SK-N-SH (cell line): ENCODE measurements at regions not wholly inside any gene's neighbourhood (a gene's known extent, or its start where the extent isn't known, plus 50 kb on each side); places are given as distances from the start of the nearest gene placed in this dataset.
A peak's percentile ranks its signal among the peaks of the same experiment; 100 is the strongest.

Experiments used
- CTCF ChIA-PET: fragments of 300-600, 350-600 bp; formaldehyde crosslinking; extraction: SDS; loops from one replicate; lab custom pipeline; 2021; lab: Yijun Ruan, JAX
- POLR2A ChIA-PET: fragments of 350-600 bp; sonication (Branson Sonifier 250); formaldehyde crosslinking; extraction: SDS; loops from one replicate; lab custom pipeline; 2020; ENCODE audit warnings: antibody characterized with exemption, inconsistent platforms; lab: Yijun Ruan, JAX
- DNase-seq: peaks from one replicate; pipeline ENCODE4 v3.0.0; 2012
- H2AFZ ChIP-seq: fragments of 200-600 bp; sonication (generic); 2 replicates; pipeline ENCODE4 v1.8.1; 2016; ENCODE audit warnings: antibody characterized with exemption, mild to moderate bottlenecking, low read depth
- H3F3A ChIP-seq: fragments of 200-600 bp; sonication (generic); replicated peaks from 2 replicates; pipeline ENCODE3; 2016; ENCODE audit warnings: antibody characterized with exemption, mild to moderate bottlenecking; ENCODE audit not compliant: insufficient read depth
- H3K27ac ChIP-seq, 2 experiments: fragments of 200-500 bp in 1 of 2; fragments of 200-600 bp in 1 of 2; sonication (Bioruptor generic) in 1 of 2; sonication (generic), shearing (Covaris generic) in 1 of 2; 2 replicates each; pipeline versions ENCODE4 v1.5.1 to v1.6.1; 2014 to 2016; ENCODE audit warnings: low read depth in 2 of 2, inconsistent platforms in 1 of 2, low read length in 1 of 2, mild to moderate bottlenecking in 1 of 2, mixed read lengths in 1 of 2
- H3K27me3 ChIP-seq: fragments of 200-600 bp; sonication (generic), shearing (Covaris generic); 2 replicates; pipeline ENCODE4 v1.6.1; 2016; ENCODE audit warnings: mixed run types; ENCODE audit not compliant: insufficient read depth
- H3K36me3 ChIP-seq, 2 experiments: fragments of 200-500 bp in 1 of 2; fragments of 200-600 bp in 1 of 2; sonication (Bioruptor generic) in 1 of 2; sonication (generic) in 1 of 2; replicated peaks in 1 of 2; 2 replicates each; pipeline versions ENCODE3 to v1.5.1; 2014 to 2016; ENCODE audit warnings: low read length in 1 of 2, mild to moderate bottlenecking in 1 of 2; ENCODE audit not compliant: insufficient read depth in 2 of 2, control insufficient read depth in 1 of 2
- H3K4me1 ChIP-seq, 2 experiments: fragments of 200-500 bp in 1 of 2; fragments of 200-600 bp in 1 of 2; sonication (Bioruptor generic) in 1 of 2; sonication (generic), shearing (Covaris generic) in 1 of 2; 2 replicates each; pipeline versions ENCODE4 v1.5.1 to v1.6.1; 2014 to 2016; ENCODE audit warnings: low read depth in 1 of 2, low read length in 1 of 2, mixed run types in 1 of 2; ENCODE audit not compliant: insufficient read depth in 2 of 2, control insufficient read depth in 1 of 2
- H3K4me2 ChIP-seq: fragments of 200-600 bp; sonication (generic), shearing (Covaris generic); 2 replicates; pipeline ENCODE4 v1.6.1; 2017; ENCODE audit warnings: mixed run types
- H3K4me3 ChIP-seq, 2 experiments: fragments of 200-500 bp in 1 of 2; fragments of 200-600 bp in 1 of 2; sonication (Bioruptor generic) in 1 of 2; sonication (generic), shearing (Covaris generic) in 1 of 2; 2 replicates each; pipeline versions ENCODE4 v1.5.1 to v1.8.1; 2014 to 2016; ENCODE audit warnings: low read depth in 2 of 2, inconsistent platforms in 1 of 2, low read length in 1 of 2, mild to moderate bottlenecking in 1 of 2, mixed read lengths in 1 of 2, moderate library complexity in 1 of 2
- H3K79me2 ChIP-seq: fragments of 200-600 bp; sonication (generic); 2 replicates; pipeline ENCODE4 v1.8.1; 2017; ENCODE audit warnings: mild to moderate bottlenecking; ENCODE audit not compliant: insufficient read depth
- H3K9ac ChIP-seq: fragments of 200-600 bp; sonication (generic); 2 replicates; pipeline ENCODE4 v1.6.1; 2017; ENCODE audit warnings: mixed run types
- H3K9me2 ChIP-seq: fragments of 200-600 bp; sonication (generic); 2 replicates; pipeline ENCODE4 v1.6.1; 2017; ENCODE audit warnings: mixed run types
- H3K9me3 ChIP-seq: fragments of 200-600 bp; sonication (generic); 2 replicates; pipeline ENCODE4 v1.6.1; 2017; ENCODE audit warnings: mixed run types, mild to moderate bottlenecking, moderate library complexity
- H4K20me1 ChIP-seq: fragments of 200-600 bp; sonication (generic); 2 replicates; pipeline ENCODE4 v1.6.1; 2017; ENCODE audit warnings: mild to moderate bottlenecking, mixed run types; ENCODE audit not compliant: insufficient read depth
- CHD2 ChIP-seq: fragments of 150-350 bp; IDR thresholded peaks from 2 replicates; pipeline ENCODE4 v1.6.1; 2018; ENCODE audit warnings: low read length; ENCODE audit not compliant: partially characterized antibody
- FOXJ3 ChIP-seq: sonication (generic); formaldehyde crosslinking; IDR thresholded peaks from 2 replicates; pipeline ENCODE4 v1.5.1; 2020; ENCODE audit warnings: mild to moderate bottlenecking, missing genetic modification reagents
- RAD21 ChIP-seq: IDR thresholded peaks from 2 replicates; pipeline ENCODE4 v1.6.1; 2012; ENCODE audit warnings: mild to moderate bottlenecking, low read length
- SMC3 ChIP-seq: IDR thresholded peaks from 2 replicates; pipeline ENCODE4 v1.6.1; 2012; ENCODE audit warnings: low read depth, low read length, improper control_type of control experiment
- TAF1 ChIP-seq: IDR thresholded peaks from 2 replicates; pipeline ENCODE4 v1.6.1; 2012; ENCODE audit warnings: low read depth, mild to moderate bottlenecking, low read length, moderate library complexity, borderline replicate concordance
- TEAD4 ChIP-seq: IDR thresholded peaks from 2 replicates; pipeline ENCODE4 v1.4.0; 2012; ENCODE audit warnings: mild to moderate bottlenecking, borderline replicate concordance; ENCODE audit not compliant: insufficient read depth
- YY1 ChIP-seq: IDR thresholded peaks from 2 replicates; pipeline ENCODE4 v1.4.0; 2012; ENCODE audit warnings: low read depth, mild to moderate bottlenecking
- WGBS: methylation state at CpG from one replicate; pipeline ENCODE4 v1.1.6; 2017; ENCODE audit warnings: low lambda C conversion rate; 5-methylcytosine and 5-hydroxymethylcytosine counted together
- TF ChIP-seq, protein P1 (sequence below): IDR thresholded peaks from 2 replicates; pipeline ENCODE4; 2012
- TF ChIP-seq, protein P2 (sequence below): fragments of 200-600 bp; sonication (generic); IDR thresholded peaks from 2 replicates; pipeline ENCODE4 v1.6.1; 2017; ENCODE audit warnings: antibody characterized with exemption, mild to moderate bottlenecking, moderate library complexity
- TF ChIP-seq, protein P3 (sequence below): fragments of 150-350 bp; IDR thresholded peaks from 2 replicates; pipeline ENCODE4 v1.6.1; 2016; ENCODE audit warnings: mild to moderate bottlenecking, low read depth, low read length
- TF ChIP-seq, protein P4 (sequence below): IDR thresholded peaks from 2 replicates; pipeline ENCODE4 v1.4.0; 2012; ENCODE audit warnings: low read depth

GRCh38 chr2:31735716-31736115 is 155.0 kb upstream of the SRD5A2 start:
- POLR2A ChIA-PET = no interaction called here
- Histone ChIP-seq H4K20me1 (no peaks in the 10 kb centered on the region), H3K4me2 (no peak overlapping the region), H3K9me2 (no peaks in the 10 kb centered on the region), H3F3A (no peaks in the 10 kb centered on the region), H3K4me1 (no peaks in the 10 kb centered on the region), H3K27me3 (no peaks in the 10 kb centered on the region), H3K27ac (no peak overlapping the region), H3K4me3 (no peak overlapping the region), H2AFZ (no peak overlapping the region), H3K9ac (no peak overlapping the region), H3K79me2 (no peaks in the 10 kb centered on the region), H3K9me3 (no peaks in the 10 kb centered on the region), H3K36me3 (no peaks in the 10 kb centered on the region)
- TF ChIP-seq, protein P1, sequence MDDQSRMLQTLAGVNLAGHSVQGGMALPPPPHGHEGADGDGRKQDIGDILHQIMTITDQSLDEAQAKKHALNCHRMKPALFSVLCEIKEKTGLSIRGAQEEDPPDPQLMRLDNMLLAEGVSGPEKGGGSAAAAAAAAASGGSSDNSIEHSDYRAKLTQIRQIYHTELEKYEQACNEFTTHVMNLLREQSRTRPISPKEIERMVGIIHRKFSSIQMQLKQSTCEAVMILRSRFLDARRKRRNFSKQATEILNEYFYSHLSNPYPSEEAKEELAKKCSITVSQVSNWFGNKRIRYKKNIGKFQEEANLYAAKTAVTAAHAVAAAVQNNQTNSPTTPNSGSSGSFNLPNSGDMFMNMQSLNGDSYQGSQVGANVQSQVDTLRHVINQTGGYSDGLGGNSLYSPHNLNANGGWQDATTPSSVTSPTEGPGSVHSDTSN = no peak
- CTCF ChIA-PET = interaction anchor here (1.0 kb wide), 1 partner anchor 12 kb away, joined by 3 read pairs; no protein-coding TSS in a partner anchor
- no peak for DNase-seq
- WGBS = 3% methylated on average over 2 of the region's 2 CpGs

DNA sequence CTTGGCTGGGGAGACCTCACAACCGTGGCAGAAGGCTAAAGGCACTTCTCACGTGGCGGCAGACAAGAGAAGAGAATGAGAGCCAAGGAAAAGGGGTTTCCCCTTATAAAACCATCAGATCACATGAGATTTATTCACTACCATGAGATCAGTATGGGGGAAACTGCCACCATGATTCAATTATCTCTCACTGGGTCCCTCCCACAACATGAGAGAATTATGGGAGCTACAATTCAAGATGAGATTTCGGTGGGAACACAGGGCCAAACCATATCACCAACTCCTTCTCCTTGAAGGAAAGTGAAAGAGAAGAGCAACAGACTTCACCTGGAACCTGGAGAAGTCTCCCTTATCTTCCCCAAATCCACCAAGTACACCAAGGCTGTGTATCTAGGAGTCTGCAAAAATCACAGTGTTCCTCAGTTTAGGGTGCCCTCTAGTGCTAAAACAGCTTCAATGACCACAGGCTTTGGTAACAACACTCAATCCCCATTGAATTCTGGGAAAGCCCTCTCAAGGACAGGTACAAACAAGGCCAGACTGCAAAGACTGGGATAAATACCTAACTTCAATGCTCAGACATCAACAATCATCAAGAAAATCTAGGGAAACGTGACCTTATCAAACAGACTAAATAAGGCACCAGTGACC is 148.8 kb upstream of the SRD5A2 start:
- no peak overlapping the region for H3K4me3 ChIP-seq
- TF ChIP-seq CHD2 (no peak), RAD21 (peak; percentile 68), YY1 (no peak), TAF1 (no peak), TEAD4 (no peak), FOXJ3 (CRISPR knock-in tag) (no peak), SMC3 (0 out of 2 replicates have a peak, but pooled peaks have one; percentile 42)
- TF ChIP-seq, protein P2, sequence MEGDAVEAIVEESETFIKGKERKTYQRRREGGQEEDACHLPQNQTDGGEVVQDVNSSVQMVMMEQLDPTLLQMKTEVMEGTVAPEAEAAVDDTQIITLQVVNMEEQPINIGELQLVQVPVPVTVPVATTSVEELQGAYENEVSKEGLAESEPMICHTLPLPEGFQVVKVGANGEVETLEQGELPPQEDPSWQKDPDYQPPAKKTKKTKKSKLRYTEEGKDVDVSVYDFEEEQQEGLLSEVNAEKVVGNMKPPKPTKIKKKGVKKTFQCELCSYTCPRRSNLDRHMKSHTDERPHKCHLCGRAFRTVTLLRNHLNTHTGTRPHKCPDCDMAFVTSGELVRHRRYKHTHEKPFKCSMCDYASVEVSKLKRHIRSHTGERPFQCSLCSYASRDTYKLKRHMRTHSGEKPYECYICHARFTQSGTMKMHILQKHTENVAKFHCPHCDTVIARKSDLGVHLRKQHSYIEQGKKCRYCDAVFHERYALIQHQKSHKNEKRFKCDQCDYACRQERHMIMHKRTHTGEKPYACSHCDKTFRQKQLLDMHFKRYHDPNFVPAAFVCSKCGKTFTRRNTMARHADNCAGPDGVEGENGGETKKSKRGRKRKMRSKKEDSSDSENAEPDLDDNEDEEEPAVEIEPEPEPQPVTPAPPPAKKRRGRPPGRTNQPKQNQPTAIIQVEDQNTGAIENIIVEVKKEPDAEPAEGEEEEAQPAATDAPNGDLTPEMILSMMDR = peak; percentile 61
- TF ChIP-seq, protein P3, sequence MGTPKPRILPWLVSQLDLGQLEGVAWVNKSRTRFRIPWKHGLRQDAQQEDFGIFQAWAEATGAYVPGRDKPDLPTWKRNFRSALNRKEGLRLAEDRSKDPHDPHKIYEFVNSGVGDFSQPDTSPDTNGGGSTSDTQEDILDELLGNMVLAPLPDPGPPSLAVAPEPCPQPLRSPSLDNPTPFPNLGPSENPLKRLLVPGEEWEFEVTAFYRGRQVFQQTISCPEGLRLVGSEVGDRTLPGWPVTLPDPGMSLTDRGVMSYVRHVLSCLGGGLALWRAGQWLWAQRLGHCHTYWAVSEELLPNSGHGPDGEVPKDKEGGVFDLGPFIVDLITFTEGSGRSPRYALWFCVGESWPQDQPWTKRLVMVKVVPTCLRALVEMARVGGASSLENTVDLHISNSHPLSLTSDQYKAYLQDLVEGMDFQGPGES = no peak
- TF ChIP-seq, protein P4, sequence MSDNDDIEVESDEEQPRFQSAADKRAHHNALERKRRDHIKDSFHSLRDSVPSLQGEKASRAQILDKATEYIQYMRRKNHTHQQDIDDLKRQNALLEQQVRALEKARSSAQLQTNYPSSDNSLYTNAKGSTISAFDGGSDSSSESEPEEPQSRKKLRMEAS = no peak
- TF ChIP-seq, all 33 proteins: peak for 3
- Histone ChIP-seq H3K79me2 (no peaks in the 10 kb centered on the region), H3F3A (no peaks in the 10 kb centered on the region), H3K27ac (no peak overlapping the region), H4K20me1 (no peaks in the 10 kb centered on the region), H3K4me1 (no peaks in the 10 kb centered on the region), H3K27me3 (no peaks in the 10 kb centered on the region), H2AFZ (no peak overlapping the region), H3K9me3 (no peaks in the 10 kb centered on the region), H3K4me2 (no peak overlapping the region), H3K36me3 (no peaks in the 10 kb centered on the region), H3K9ac (no peak overlapping the region), H3K9me2 (no peaks in the 10 kb centered on the region)
- POLR2A ChIA-PET = interaction anchor here (0.6 kb wide), 1 partner anchor 9 kb away, joined by 3 read pairs; no protein-coding TSS in a partner anchor
- CTCF ChIA-PET = interaction anchor here (0.6 to 1.8 kb wide), 10 partner anchors 8 to 342 kb away, joined by 3 to 6 read pairs (median 4); no protein-coding TSS in a partner anchor
- peak; percentile 36 for DNase-seq
- 40% methylated on average over 5 of the region's 5 CpGs for WGBS
